ENCODE measurements at regions not wholly inside any gene's neighbourhood (a gene's known extent, or its start where the extent isn't known, plus 50 kb on each side); places are given as distances from the start of the nearest gene placed in this dataset.

DNA sequence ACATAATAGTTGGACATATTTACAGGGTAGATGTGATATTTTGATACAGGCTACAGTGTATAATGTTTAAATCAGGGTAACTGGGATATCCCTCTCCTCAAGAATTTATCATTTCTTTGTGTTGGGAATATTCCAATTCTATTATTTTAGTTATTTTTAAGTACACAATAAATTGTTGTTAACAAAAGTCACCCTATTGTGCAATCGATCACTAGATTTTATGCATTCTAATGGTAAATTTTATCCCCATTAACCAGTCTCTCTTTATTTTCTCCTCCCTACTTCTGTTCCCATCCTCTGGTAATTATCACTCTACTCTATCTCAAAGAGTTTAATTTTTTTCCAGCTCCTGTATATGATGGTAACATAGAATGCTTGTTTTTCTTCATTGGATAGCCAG lies 1631.9 kb upstream of the PABPC4L start:
- TF ChIP-seq, protein P1, sequence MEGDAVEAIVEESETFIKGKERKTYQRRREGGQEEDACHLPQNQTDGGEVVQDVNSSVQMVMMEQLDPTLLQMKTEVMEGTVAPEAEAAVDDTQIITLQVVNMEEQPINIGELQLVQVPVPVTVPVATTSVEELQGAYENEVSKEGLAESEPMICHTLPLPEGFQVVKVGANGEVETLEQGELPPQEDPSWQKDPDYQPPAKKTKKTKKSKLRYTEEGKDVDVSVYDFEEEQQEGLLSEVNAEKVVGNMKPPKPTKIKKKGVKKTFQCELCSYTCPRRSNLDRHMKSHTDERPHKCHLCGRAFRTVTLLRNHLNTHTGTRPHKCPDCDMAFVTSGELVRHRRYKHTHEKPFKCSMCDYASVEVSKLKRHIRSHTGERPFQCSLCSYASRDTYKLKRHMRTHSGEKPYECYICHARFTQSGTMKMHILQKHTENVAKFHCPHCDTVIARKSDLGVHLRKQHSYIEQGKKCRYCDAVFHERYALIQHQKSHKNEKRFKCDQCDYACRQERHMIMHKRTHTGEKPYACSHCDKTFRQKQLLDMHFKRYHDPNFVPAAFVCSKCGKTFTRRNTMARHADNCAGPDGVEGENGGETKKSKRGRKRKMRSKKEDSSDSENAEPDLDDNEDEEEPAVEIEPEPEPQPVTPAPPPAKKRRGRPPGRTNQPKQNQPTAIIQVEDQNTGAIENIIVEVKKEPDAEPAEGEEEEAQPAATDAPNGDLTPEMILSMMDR (IDR thresholded peaks at IDR 0.05; ENCODE audit: low read length, missing control alignments), result no peak
- H3K4me3 ChIP-seq (replicated peaks; ENCODE audit: low read depth, low read length), result no peak overlapping the region
- DNase-seq (ENCODE audit: low read depth), result no peak

DNA sequence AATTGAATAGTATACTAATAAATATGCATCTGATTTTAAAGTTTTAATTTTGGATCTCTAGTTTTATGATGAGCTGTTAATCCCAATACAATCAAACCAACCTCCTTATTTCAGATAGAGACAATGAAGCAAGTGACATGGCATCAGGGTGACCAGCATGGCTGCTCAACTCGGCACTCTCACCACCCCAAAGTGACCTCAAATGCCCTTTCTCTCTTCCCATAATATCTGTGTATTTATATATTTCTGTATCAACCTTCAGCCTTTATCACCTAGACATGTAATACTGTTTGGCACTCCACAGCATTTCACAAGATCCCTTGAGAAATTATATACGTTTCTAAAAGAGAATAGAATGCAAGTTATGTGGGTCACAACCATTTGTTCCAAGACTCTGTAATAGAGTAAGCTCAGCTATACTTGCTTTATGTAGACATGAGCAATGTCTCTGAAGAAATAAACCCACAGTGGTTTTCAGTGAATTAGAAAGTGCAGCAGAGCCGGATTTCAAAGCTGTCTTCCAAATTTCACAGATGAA lies 1623.2 kb upstream of the PABPC4L start:
- no peak for DNase-seq (ENCODE audit: low read depth)
- H3K4me3 ChIP-seq (replicated peaks; ENCODE audit: low read depth, low read length), result no peak overlapping the region
- TF ChIP-seq, protein P1 (IDR thresholded peaks at IDR 0.05; ENCODE audit: low read length, missing control alignments), result no peak

GRCh38 chr4:135804785-135805184 lies 1603.2 kb upstream of the PABPC4L start:
- no peak overlapping the region for H3K4me3 ChIP-seq (replicated peaks; ENCODE audit: low read depth, low read length)
- TF ChIP-seq, protein P1 (IDR thresholded peaks at IDR 0.05; ENCODE audit: low read length, missing control alignments), result no peak
- DNase-seq (ENCODE audit: low read depth), result no peak

DNA sequence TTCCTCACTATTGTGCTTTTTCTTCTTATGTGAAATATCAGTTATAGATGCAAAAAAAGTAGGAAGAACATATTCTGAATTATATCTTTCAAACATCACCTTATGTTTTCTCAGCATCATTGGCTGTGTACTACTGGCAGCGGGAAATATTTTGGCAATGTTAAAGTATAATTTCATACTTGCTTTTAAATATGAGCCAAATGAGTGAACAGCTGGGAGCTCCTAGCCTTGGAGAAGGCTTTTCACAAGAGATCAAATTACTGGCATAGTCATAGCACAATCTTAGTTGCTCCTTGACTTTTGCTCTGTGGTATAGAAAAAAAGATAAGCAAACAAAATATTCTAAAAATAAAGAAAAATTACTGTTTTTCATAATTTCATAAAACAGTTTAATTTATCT lies 1575.8 kb upstream of the PABPC4L start:
- no peak overlapping the region for H3K4me3 ChIP-seq (replicated peaks; ENCODE audit: low read depth, low read length)
- DNase-seq (ENCODE audit: low read depth), result no peak
- TF ChIP-seq, protein P1 (IDR thresholded peaks at IDR 0.05; ENCODE audit: low read length, missing control alignments), result no peak

GRCh38 chr4:135775909-135776308 lies 1574.3 kb upstream of the PABPC4L start:
- DNase-seq (ENCODE audit: low read depth), result no peak
- H3K4me3 ChIP-seq (replicated peaks; ENCODE audit: low read depth, low read length), result no peak overlapping the region
- TF ChIP-seq, protein P1 (IDR thresholded peaks at IDR 0.05; ENCODE audit: low read length, missing control alignments), result no peak

DNA sequence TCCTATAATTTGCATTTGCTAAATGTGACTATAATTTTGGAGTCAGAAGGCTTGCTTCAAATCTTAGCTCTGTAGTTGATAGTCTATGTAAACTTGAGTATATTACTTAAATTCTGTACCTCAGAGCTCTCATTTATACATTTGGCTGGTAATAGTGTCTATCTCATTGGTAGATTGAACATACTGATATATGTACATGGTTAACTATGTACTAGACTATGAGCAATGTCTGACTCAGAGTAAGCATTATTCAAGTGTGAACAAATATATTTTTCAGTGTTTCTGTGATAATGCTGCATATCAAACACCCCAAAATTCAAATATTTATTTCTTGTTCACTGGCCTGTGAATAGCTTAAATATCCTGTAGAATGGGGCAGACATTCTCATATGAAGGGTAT lies 1568.9 kb upstream of the PABPC4L start:
- no peak overlapping the region for H3K4me3 ChIP-seq (replicated peaks; ENCODE audit: low read depth, low read length)
- TF ChIP-seq, protein P1 (IDR thresholded peaks at IDR 0.05; ENCODE audit: low read length, missing control alignments), result no peak
- no peak for DNase-seq (ENCODE audit: low read depth)

GRCh38 chr4:135744928-135745327 lies 1543.3 kb upstream of the PABPC4L start:
- TF ChIP-seq, protein P1 (IDR thresholded peaks at IDR 0.05; ENCODE audit: low read length, missing control alignments), result no peak

More at GRCh38 chr4:135744928-135745327, 1543.3 kb upstream of the PABPC4L start:
- no peak for DNase-seq (ENCODE audit: low read depth)
- no peak overlapping the region for H3K4me3 ChIP-seq (replicated peaks; ENCODE audit: low read depth, low read length)

Data from fibroblast of pulmonary artery (primary cell).